HG03565 (cell line): ENCODE measurements at regions not wholly inside any gene's neighbourhood (a gene's known extent, or its start where the extent isn't known, plus 50 kb on each side); places are given as distances from the start of the nearest gene placed in this dataset.

Experiments
- ATAC-seq: cut with Tn5 transposase; IDR thresholded peaks from one replicate; pipeline ENCODE4 v1.9.1; 2021; ENCODE audit warnings: mild to moderate bottlenecking, moderate library complexity; ENCODE audit not compliant: unreplicated experiment

GRCh38 chr1:199383793-199384192, 643.7 kb upstream of the NR5A2 start:
- ATAC-seq: no peak

GRCh38 chr1:199394856-199395255, 632.7 kb upstream of the NR5A2 start:
- ATAC-seq: no peak

GRCh38 chr1:199396456-199396855, 631.1 kb upstream of the NR5A2 start:
- no peak for ATAC-seq

- ATAC-seq: peak; percentile 84
These were observed 627.4 kb upstream of the NR5A2 start for GRCh38 chr1:199399996-199400724.

- ATAC-seq: no peak
These were observed 623.9 kb upstream of the NR5A2 start for GRCh38 chr1:199403531-199404116.

GRCh38 chr1:199404191-199404590, 623.3 kb upstream of the NR5A2 start:
- ATAC-seq: no peak

GRCh38 chr1:199404976-199405375, 622.5 kb upstream of the NR5A2 start:
- ATAC-seq: no peak

- ATAC-seq: no peak
These were observed 621.8 kb upstream of the NR5A2 start for GRCh38 chr1:199405634-199406196.

GRCh38 chr1:199410462-199410861, 617.0 kb upstream of the NR5A2 start:
- no peak for ATAC-seq

GRCh38 chr1:199411506-199411905, 616.0 kb upstream of the NR5A2 start:
- ATAC-seq: no peak

GRCh38 chr1:199422206-199422605, 605.3 kb upstream of the NR5A2 start:
- no peak for ATAC-seq

- ATAC-seq: no peak
These were observed 579.6 kb upstream of the NR5A2 start for GRCh38 chr1:199447906-199448305.

GRCh38 chr1:199448646-199449045, 578.9 kb upstream of the NR5A2 start:
- ATAC-seq: no peak

- no peak for ATAC-seq
These were observed 578.3 kb upstream of the NR5A2 start for GRCh38 chr1:199449221-199449620.

GRCh38 chr1:199449681-199450080, 577.8 kb upstream of the NR5A2 start:
- ATAC-seq: no peak

GRCh38 chr1:199452627-199453026, 574.9 kb upstream of the NR5A2 start:
- ATAC-seq: no peak

GRCh38 chr1:199453723-199454122, 573.8 kb upstream of the NR5A2 start:
- no peak for ATAC-seq

- no peak for ATAC-seq
These were observed 566.6 kb upstream of the NR5A2 start for GRCh38 chr1:199460933-199461332.

- ATAC-seq: peak; percentile 59
These were observed 563.9 kb upstream of the NR5A2 start for GRCh38 chr1:199463521-199464127.

GRCh38 chr1:199466961-199467360, 560.5 kb upstream of the NR5A2 start:
- no peak for ATAC-seq

- no peak for ATAC-seq
These were observed 555.5 kb upstream of the NR5A2 start for GRCh38 chr1:199472018-199472417.

GRCh38 chr1:199472978-199473377, 554.5 kb upstream of the NR5A2 start:
- ATAC-seq: no peak
